ENCODE measurements at regions not wholly inside any gene's neighbourhood (a gene's known extent, or its start where the extent isn't known, plus 50 kb on each side); places are given as distances from the start of the nearest gene placed in this dataset.

DNA sequence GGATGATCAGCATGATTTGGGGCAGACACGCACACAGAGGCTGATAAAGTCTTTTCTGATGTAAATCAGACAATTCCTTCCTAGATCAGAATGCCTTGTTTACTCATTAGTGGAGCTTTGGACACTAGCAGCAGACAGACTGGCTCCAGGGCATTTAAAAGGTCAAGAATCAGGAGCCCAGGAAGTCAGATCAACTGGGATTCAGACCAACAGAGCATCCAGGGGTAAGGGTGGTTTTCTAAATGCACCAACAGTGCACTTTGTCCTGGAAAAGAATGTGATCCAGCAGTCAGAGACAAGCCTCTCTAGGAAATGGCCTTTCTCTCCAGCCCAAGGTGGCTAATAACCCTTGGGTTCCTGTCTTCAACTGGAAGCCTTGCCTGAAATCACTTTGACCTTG lies 405.3 kb downstream of the MED13L start:
- TF ChIP-seq, protein P1, sequence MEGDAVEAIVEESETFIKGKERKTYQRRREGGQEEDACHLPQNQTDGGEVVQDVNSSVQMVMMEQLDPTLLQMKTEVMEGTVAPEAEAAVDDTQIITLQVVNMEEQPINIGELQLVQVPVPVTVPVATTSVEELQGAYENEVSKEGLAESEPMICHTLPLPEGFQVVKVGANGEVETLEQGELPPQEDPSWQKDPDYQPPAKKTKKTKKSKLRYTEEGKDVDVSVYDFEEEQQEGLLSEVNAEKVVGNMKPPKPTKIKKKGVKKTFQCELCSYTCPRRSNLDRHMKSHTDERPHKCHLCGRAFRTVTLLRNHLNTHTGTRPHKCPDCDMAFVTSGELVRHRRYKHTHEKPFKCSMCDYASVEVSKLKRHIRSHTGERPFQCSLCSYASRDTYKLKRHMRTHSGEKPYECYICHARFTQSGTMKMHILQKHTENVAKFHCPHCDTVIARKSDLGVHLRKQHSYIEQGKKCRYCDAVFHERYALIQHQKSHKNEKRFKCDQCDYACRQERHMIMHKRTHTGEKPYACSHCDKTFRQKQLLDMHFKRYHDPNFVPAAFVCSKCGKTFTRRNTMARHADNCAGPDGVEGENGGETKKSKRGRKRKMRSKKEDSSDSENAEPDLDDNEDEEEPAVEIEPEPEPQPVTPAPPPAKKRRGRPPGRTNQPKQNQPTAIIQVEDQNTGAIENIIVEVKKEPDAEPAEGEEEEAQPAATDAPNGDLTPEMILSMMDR (conservative IDR thresholded peaks at IDR 0.05 in 1 of 2, IDR thresholded peaks at IDR 0.05 in 1 of 2; ENCODE audit: low read depth in 1 of 2, low read length in 2 of 2): no peak
- TF ChIP-seq EZH2 (IDR thresholded peaks at IDR 0.05; ENCODE audit: low read length, missing control alignments): no peak

Measured in fibroblast of lung (primary cell).